ENCODE measurements at regions not wholly inside any gene's neighbourhood (a gene's known extent, or its start where the extent isn't known, plus 50 kb on each side); places are given as distances from the start of the nearest gene placed in this dataset.

DNA sequence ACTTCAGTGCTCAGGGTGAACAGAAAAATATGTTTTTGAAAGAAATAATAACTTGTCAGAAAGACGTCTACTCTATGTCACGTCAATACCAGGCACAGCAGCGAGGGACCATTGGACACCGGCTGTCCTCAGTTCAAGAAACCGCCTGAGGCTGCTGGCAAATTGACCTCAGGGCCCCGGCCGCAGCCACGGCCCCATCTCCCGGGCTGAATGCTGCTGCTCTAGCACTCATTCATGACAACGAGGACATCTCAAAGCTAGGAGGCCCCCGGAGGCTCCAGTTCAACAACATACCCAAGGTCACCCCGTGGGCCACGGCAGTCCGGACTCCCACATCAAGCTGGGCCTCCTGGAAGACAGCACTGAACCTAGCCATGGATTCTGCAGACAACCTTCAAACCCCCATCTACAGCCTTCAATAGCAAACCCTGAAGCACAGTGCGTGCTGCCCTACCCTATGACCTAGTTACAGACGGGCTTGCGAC, 204.0 kb upstream of the NSMCE3 start:
- Histone ChIP-seq H3K4me3 (replicated peaks in 1 of 4; ENCODE audit: control extremely low read depth in 1 of 4, insufficient read depth in 1 of 4, low read depth in 3 of 4, low read length in 4 of 4) (no peak overlapping the region), H2AFZ (ENCODE audit: low read length) (no peak overlapping the region), H3K9me3 (ENCODE audit: control insufficient read depth, insufficient read depth, low read depth, low read length) (no peaks in the 10 kb centered on the region), H3K79me2 (ENCODE audit: control insufficient read depth, insufficient read depth, low read length) (no peaks in the 10 kb centered on the region), H4K20me1 (ENCODE audit: control insufficient read depth, extremely low read depth, insufficient read depth, low read length) (no peaks in the 10 kb centered on the region), H3K27ac (ENCODE audit: insufficient read depth, low read length) (no peak overlapping the region), H3K9ac (ENCODE audit: insufficient read depth, low read length) (no peak overlapping the region), H3K27me3 (ENCODE audit: control insufficient read depth, insufficient read depth, low read length) (no peaks in the 10 kb centered on the region), H3K36me3 (ENCODE audit: control insufficient read depth, insufficient read depth, low read length) (no peaks in the 10 kb centered on the region), H3K4me1 (ENCODE audit: control insufficient read depth, extremely low read depth, insufficient read depth, low read length) (no peaks in the 10 kb centered on the region), H3K4me2 (ENCODE audit: extremely low read depth, insufficient read depth, low read length) (no peak overlapping the region)
- TF ChIP-seq, protein P1, sequence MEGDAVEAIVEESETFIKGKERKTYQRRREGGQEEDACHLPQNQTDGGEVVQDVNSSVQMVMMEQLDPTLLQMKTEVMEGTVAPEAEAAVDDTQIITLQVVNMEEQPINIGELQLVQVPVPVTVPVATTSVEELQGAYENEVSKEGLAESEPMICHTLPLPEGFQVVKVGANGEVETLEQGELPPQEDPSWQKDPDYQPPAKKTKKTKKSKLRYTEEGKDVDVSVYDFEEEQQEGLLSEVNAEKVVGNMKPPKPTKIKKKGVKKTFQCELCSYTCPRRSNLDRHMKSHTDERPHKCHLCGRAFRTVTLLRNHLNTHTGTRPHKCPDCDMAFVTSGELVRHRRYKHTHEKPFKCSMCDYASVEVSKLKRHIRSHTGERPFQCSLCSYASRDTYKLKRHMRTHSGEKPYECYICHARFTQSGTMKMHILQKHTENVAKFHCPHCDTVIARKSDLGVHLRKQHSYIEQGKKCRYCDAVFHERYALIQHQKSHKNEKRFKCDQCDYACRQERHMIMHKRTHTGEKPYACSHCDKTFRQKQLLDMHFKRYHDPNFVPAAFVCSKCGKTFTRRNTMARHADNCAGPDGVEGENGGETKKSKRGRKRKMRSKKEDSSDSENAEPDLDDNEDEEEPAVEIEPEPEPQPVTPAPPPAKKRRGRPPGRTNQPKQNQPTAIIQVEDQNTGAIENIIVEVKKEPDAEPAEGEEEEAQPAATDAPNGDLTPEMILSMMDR (conservative IDR thresholded peaks at IDR 0.05 in 1 of 2, IDR thresholded peaks at IDR 0.05 in 1 of 2; ENCODE audit: low read depth in 1 of 2, low read length in 2 of 2), result no peak
- no peak for TF ChIP-seq EZH2 (IDR thresholded peaks at IDR 0.05; ENCODE audit: low read length, missing control alignments)
- no peak for DNase-seq (ENCODE audit: low read depth in 2 of 2)

DNA sequence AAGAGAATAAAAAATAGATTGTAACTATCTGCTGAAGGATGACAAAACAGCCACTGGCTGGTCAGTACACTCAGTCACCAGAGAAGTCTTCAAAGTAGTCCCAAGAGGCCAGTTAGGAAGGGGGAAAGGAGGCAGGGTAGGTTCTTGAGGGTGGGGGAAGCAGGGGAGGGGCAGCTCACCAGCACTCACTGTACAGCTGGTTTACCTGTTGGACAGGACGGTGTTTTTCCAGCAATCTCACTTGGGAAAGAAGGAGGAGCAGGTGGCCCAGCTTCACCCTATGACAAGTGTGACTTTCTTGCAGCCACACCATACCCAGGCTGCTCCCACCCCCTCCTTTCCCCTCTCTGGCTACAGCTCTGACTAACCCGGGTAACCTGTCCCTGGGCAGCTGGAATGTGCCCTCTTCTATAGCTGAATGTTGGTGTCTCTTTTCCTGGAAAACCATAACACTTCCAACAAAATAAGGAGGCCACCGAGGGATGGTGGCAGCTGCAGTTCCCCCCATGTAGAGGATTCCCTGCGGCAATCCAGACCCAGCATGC, 203.4 kb upstream of the NSMCE3 start:
- no peak for TF ChIP-seq EZH2 (IDR thresholded peaks at IDR 0.05; ENCODE audit: low read length, missing control alignments)
- TF ChIP-seq, protein P1 (conservative IDR thresholded peaks at IDR 0.05 in 1 of 2, IDR thresholded peaks at IDR 0.05 in 1 of 2; ENCODE audit: low read depth in 1 of 2, low read length in 2 of 2), result no peak
- no peak for DNase-seq (ENCODE audit: low read depth in 2 of 2)
- H3K4me2 ChIP-seq (ENCODE audit: extremely low read depth, insufficient read depth, low read length), result no peak overlapping the region
- H3K4me1 ChIP-seq (ENCODE audit: control insufficient read depth, extremely low read depth, insufficient read depth, low read length), result no peaks in the 10 kb centered on the region
- H3K4me3 ChIP-seq (replicated peaks in 1 of 4; ENCODE audit: control extremely low read depth in 1 of 4, insufficient read depth in 1 of 4, low read depth in 3 of 4, low read length in 4 of 4), result no peak overlapping the region
- H2AFZ ChIP-seq (ENCODE audit: low read length), result no peak overlapping the region
- H3K27me3 ChIP-seq (ENCODE audit: control insufficient read depth, insufficient read depth, low read length), result no peaks in the 10 kb centered on the region
- no peaks in the 10 kb centered on the region for H3K36me3 ChIP-seq (ENCODE audit: control insufficient read depth, insufficient read depth, low read length)
- no peak overlapping the region for H3K27ac ChIP-seq (ENCODE audit: insufficient read depth, low read length)
- H3K79me2 ChIP-seq (ENCODE audit: control insufficient read depth, insufficient read depth, low read length), result no peaks in the 10 kb centered on the region
- H4K20me1 ChIP-seq (ENCODE audit: control insufficient read depth, extremely low read depth, insufficient read depth, low read length), result no peaks in the 10 kb centered on the region
- no peak overlapping the region for H3K9ac ChIP-seq (ENCODE audit: insufficient read depth, low read length)
- no peaks in the 10 kb centered on the region for H3K9me3 ChIP-seq (ENCODE audit: control insufficient read depth, insufficient read depth, low read depth, low read length)

DNA sequence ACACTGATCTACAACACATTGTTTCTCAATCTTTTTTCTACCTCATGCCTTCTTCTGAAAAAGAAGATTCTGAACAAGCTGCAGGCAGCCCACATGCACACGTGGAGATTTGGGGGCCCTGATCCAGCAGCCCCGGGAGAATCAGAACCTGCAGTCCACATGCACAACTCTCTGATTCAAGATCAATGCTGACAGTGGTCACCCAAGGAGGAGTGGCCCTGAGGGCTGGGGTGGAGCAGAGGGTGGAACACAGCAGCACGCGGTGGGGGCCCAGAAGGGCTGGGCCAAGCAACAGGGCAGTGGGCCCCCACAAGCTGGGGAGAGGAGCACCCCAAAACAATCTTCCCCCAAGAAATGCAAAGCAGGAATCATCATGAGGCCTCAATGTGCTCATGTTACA, 202.1 kb upstream of the NSMCE3 start:
- Histone ChIP-seq H4K20me1 (ENCODE audit: control insufficient read depth, extremely low read depth, insufficient read depth, low read length) (no peaks in the 10 kb centered on the region), H3K27me3 (ENCODE audit: control insufficient read depth, insufficient read depth, low read length) (no peaks in the 10 kb centered on the region), H3K36me3 (ENCODE audit: control insufficient read depth, insufficient read depth, low read length) (no peaks in the 10 kb centered on the region), H3K9ac (ENCODE audit: insufficient read depth, low read length) (no peak overlapping the region), H2AFZ (ENCODE audit: low read length) (no peak overlapping the region), H3K4me2 (ENCODE audit: extremely low read depth, insufficient read depth, low read length) (no peak overlapping the region), H3K27ac (ENCODE audit: insufficient read depth, low read length) (no peak overlapping the region), H3K79me2 (ENCODE audit: control insufficient read depth, insufficient read depth, low read length) (no peaks in the 10 kb centered on the region), H3K4me3 (replicated peaks in 1 of 4; ENCODE audit: control extremely low read depth in 1 of 4, insufficient read depth in 1 of 4, low read depth in 3 of 4, low read length in 4 of 4) (no peak overlapping the region), H3K4me1 (ENCODE audit: control insufficient read depth, extremely low read depth, insufficient read depth, low read length) (no peaks in the 10 kb centered on the region), H3K9me3 (ENCODE audit: control insufficient read depth, insufficient read depth, low read depth, low read length) (no peaks in the 10 kb centered on the region)
- TF ChIP-seq EZH2 (IDR thresholded peaks at IDR 0.05; ENCODE audit: low read length, missing control alignments), result no peak
- TF ChIP-seq, protein P1 (conservative IDR thresholded peaks at IDR 0.05 in 1 of 2, IDR thresholded peaks at IDR 0.05 in 1 of 2; ENCODE audit: low read depth in 1 of 2, low read length in 2 of 2), result no peak
- DNase-seq (ENCODE audit: low read depth in 2 of 2), result no peak

All from fibroblast of lung (primary cell).